ENCODE measurements at regions not wholly inside any gene's neighbourhood (a gene's known extent, or its start where the extent isn't known, plus 50 kb on each side); places are given as distances from the start of the nearest gene placed in this dataset.
"Not testable (repeated sequence)": the region's sequence is repeated elsewhere in the genome, so short reads cannot be mapped to it uniquely, and the experiment has no call there.

DNA sequence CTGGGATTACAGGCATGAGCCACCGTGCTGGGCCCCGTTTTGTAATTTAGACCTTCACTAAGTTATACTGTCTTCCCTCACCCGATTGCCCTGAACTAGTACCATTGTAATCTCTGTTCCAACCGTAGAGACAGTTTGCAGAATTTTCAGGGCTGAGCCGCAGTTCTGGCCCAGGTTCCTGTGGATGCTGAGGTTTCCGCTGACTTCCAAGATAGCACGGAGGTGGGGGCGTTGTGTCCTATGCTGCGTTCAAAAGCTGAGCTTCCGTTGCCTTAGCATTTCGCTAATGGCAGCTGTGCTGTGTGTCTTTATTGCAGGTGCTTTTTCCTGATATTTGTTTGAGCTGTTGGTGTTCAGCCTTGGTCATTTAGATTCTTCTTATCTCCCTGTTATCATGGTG lies 137.0 kb downstream of the SOX4 start:
- peaks cover 40% of the 10 kb centered on the region for H3K4me1 Mint-ChIP-seq
- no peaks in the 10 kb centered on the region for H3K9me3 Mint-ChIP-seq
- Histone ChIP-seq H3K4me1 (ENCODE audit: control insufficient read depth, insufficient read depth, low read length) (peaks cover 14% of the 10 kb centered on the region), H3K27ac (ENCODE audit: low read depth, low read length) (no peak overlapping the region), H3K36me3 (ENCODE audit: control insufficient read depth, insufficient read depth, low read length) (peaks cover 50% of the 10 kb centered on the region), H3K27me3 (ENCODE audit: control insufficient read depth, insufficient read depth, low read length, poor library complexity, severe bottlenecking) (no peaks in the 10 kb centered on the region), H3K9ac (ENCODE audit: extremely low read depth, low read length, poor library complexity, severe bottlenecking) (no peak overlapping the region), H3K9me3 (ENCODE audit: control insufficient read depth, low read length) (no peaks in the 10 kb centered on the region), H3K4me3 (ENCODE audit: low read length) (no peak overlapping the region)
- TF ChIP-seq, protein P1, sequence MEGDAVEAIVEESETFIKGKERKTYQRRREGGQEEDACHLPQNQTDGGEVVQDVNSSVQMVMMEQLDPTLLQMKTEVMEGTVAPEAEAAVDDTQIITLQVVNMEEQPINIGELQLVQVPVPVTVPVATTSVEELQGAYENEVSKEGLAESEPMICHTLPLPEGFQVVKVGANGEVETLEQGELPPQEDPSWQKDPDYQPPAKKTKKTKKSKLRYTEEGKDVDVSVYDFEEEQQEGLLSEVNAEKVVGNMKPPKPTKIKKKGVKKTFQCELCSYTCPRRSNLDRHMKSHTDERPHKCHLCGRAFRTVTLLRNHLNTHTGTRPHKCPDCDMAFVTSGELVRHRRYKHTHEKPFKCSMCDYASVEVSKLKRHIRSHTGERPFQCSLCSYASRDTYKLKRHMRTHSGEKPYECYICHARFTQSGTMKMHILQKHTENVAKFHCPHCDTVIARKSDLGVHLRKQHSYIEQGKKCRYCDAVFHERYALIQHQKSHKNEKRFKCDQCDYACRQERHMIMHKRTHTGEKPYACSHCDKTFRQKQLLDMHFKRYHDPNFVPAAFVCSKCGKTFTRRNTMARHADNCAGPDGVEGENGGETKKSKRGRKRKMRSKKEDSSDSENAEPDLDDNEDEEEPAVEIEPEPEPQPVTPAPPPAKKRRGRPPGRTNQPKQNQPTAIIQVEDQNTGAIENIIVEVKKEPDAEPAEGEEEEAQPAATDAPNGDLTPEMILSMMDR (conservative IDR thresholded peaks at IDR 0.05) = no peak
- whole genome bisulfite sequencing, 2 experiments (ENCODE audit: insufficient coverage in 1 of 2, insufficient read length in 1 of 2) = 93 to 97% methylated on average over 9 to 11 of the region's 11 CpGs
- no peak overlapping the region for H3K4me3 Mint-ChIP-seq
- peak overlapping the region; percentile 29 for H3K27ac Mint-ChIP-seq
- no peak for DNase-seq
- H3K36me3 Mint-ChIP-seq (ENCODE audit: low read depth) = peaks cover 25% of the 10 kb centered on the region
- H3K27me3 Mint-ChIP-seq (ENCODE audit: insufficient read depth) = no peaks in the 10 kb centered on the region

DNA sequence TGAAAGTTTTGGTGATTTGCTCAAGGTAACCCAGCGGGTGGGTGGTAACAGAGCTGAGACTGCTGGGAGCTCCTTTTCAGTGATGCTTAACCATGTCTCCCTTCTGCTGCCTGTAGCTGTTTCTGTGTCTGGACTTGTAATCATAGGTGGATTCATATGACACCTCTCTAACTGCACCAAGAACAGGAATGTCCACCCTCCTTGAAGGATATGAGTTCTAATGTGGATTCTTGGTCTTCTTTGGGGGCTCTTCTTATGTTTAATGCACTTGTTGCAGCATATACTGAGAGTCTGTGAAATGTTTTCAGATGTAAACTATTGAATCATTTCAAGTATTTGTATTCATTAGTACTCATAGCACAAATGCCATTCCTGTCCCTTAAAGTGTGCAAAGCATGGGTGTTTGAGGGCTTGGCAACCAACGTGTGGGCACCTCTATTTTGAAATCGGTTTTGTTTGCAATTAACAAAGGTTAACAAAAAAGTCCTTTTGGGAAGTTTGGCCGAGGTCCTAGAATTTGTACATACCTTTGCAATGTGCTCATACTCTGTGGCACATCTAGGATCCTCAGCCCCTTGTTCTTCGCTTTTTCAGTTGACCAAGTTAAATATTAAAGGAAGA lies 138.0 kb downstream of the SOX4 start:
- TF ChIP-seq, protein P1 (conservative IDR thresholded peaks at IDR 0.05) = no peak
- Histone ChIP-seq H3K36me3 (ENCODE audit: control insufficient read depth, insufficient read depth, low read length) (peaks cover 42% of the 10 kb centered on the region), H3K27me3 (ENCODE audit: control insufficient read depth, insufficient read depth, low read length, poor library complexity, severe bottlenecking) (no peaks in the 10 kb centered on the region), H3K27ac (ENCODE audit: low read depth, low read length) (no peak overlapping the region), H3K9ac (ENCODE audit: extremely low read depth, low read length, poor library complexity, severe bottlenecking) (no peak overlapping the region), H3K9me3 (ENCODE audit: control insufficient read depth, low read length) (no peaks in the 10 kb centered on the region), H3K4me1 (ENCODE audit: control insufficient read depth, insufficient read depth, low read length) (peaks cover 18% of the 10 kb centered on the region), H3K4me3 (ENCODE audit: low read length) (no peak overlapping the region)
- Mint-ChIP-seq H3K27ac (peak overlapping the region; percentile 6), H3K4me3 (no peak overlapping the region), H3K4me1 (peaks cover 46% of the 10 kb centered on the region), H3K27me3 (ENCODE audit: insufficient read depth) (no peaks in the 10 kb centered on the region), H3K36me3 (ENCODE audit: low read depth) (peaks cover 22% of the 10 kb centered on the region), H3K9me3 (no peaks in the 10 kb centered on the region)
- 75 to 85% methylated on average over 4 to 5 of the region's 5 CpGs for WGBS, 2 experiments (ENCODE audit: insufficient coverage in 1 of 2, insufficient read length in 1 of 2)
- no peak for DNase-seq

GRCh38 chr6:21732032-21732730 lies 138.6 kb downstream of the SOX4 start:
- H3K27ac Mint-ChIP-seq; H3K9ac ChIP-seq (ENCODE audit: extremely low read depth, low read length, poor library complexity, severe bottlenecking); H3K27me3 Mint-ChIP-seq (ENCODE audit: insufficient read depth); H3K27ac ChIP-seq (ENCODE audit: low read depth, low read length); DNase-seq; H3K4me3 Mint-ChIP-seq; H3K27me3 ChIP-seq (ENCODE audit: control insufficient read depth, insufficient read depth, low read length, poor library complexity, severe bottlenecking); H3K4me3 ChIP-seq (ENCODE audit: low read length); H3K9me3 ChIP-seq (ENCODE audit: control insufficient read depth, low read length); H3K9me3 Mint-ChIP-seq: not testable (repeated sequence)
- peaks cover 51% of the 10 kb centered on the region for H3K4me1 Mint-ChIP-seq
- H3K36me3 Mint-ChIP-seq (ENCODE audit: low read depth) = peaks cover 22% of the 10 kb centered on the region
- WGBS, 2 experiments (ENCODE audit: insufficient coverage in 1 of 2, insufficient read length in 1 of 2) = 87 to 88% methylated on average over 13 to 14 of the region's 14 CpGs
- Histone ChIP-seq H3K4me1 (ENCODE audit: control insufficient read depth, insufficient read depth, low read length) (peaks cover 18% of the 10 kb centered on the region), H3K36me3 (ENCODE audit: control insufficient read depth, insufficient read depth, low read length) (peaks cover 35% of the 10 kb centered on the region)

All from endodermal cell (in vitro differentiated cells).